ENCODE measurements at regions not wholly inside any gene's neighbourhood (a gene's known extent, or its start where the extent isn't known, plus 50 kb on each side); places are given as distances from the start of the nearest gene placed in this dataset.
"Not testable (repeated sequence)": the region's sequence is repeated elsewhere in the genome, so short reads cannot be mapped to it uniquely, and the experiment has no call there.

DNA sequence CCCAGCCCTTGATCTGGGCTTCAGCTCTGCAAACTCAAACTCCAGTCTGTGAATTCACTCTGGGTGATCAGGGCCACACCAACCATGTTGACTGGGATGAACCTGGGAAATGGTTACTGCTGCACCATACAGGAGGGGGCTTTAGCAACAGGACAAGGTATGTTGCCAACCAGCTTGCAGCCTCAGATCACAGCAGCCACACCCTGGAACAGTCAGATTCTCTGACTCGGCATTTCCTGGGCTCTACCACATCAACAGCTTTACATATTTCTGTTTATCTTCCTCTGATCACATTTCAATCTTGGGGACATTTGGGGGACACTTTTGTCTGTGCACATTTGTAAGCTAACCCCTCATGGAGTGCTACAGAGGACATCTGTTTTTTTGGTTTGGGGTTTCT is 267.0 kb upstream of the NCAM1 start:
- H3K27ac Mint-ChIP-seq = no peak overlapping the region
- H3K4me3 Mint-ChIP-seq = no peak overlapping the region
- H3K4me1 Mint-ChIP-seq (ENCODE audit: low read depth) = no peaks in the 10 kb centered on the region
- H3K9me3 Mint-ChIP-seq = no peaks in the 10 kb centered on the region
- H3K36me3 Mint-ChIP-seq (ENCODE audit: low read depth) = no peaks in the 10 kb centered on the region
- peaks cover 5% of the 10 kb centered on the region for H3K27me3 Mint-ChIP-seq

GRCh38 chr11:112694813-112695212 is 266.4 kb upstream of the NCAM1 start:
- no peaks in the 10 kb centered on the region for H3K36me3 Mint-ChIP-seq (ENCODE audit: low read depth)
- H3K9me3 Mint-ChIP-seq = no peaks in the 10 kb centered on the region
- H3K4me3 Mint-ChIP-seq = no peak overlapping the region
- H3K27me3 Mint-ChIP-seq = peaks cover 7% of the 10 kb centered on the region
- no peaks in the 10 kb centered on the region for H3K4me1 Mint-ChIP-seq (ENCODE audit: low read depth)
- no peak overlapping the region for H3K27ac Mint-ChIP-seq

DNA sequence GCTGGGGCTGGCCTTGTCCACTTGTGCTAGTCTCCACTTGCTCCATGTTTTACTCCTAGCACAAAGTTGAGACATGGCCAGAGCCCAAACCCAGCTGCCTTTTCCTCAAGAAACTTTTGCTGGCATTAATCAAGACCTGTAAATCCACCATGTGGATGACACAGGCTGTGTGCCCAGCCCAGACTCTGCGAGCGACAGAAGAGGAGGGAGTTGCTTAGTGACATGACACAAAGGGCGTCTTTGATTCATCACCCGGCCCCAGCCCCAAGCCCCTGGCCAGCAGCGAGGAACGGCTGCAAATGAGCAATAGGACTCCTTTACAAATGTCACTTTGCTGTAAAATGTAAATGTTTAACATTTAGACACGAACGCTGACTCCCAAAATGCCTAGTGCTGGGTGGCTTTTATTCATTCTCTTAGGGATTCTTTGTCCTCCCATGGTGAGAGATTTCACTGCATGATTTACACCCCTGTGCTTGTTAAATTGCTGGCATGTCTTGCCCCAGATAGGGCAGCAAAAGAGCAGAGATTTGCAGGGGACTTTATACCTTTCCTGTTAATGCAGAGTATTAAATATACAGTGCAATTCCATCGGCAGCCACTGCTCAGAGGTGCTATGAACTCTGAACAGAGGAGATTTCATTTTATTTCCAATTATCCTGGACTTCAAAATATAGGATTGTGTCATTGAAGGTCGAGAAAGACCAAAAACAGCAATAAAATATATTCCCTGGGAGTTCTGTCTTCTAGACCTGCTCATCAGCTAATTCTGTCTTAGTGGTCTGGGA is 263.6 kb upstream of the NCAM1 start:
- H3K4me1 Mint-ChIP-seq (ENCODE audit: low read depth) = no peaks in the 10 kb centered on the region
- H3K27ac Mint-ChIP-seq = no peak overlapping the region
- H3K9me3 Mint-ChIP-seq = no peaks in the 10 kb centered on the region
- no peak overlapping the region for H3K4me3 Mint-ChIP-seq
- peaks cover 15% of the 10 kb centered on the region for H3K27me3 Mint-ChIP-seq
- H3K36me3 Mint-ChIP-seq (ENCODE audit: low read depth) = no peaks in the 10 kb centered on the region

- H3K27me3 Mint-ChIP-seq = peaks cover 20% of the 10 kb centered on the region
- H3K4me1 Mint-ChIP-seq (ENCODE audit: low read depth) = no peaks in the 10 kb centered on the region
- no peak overlapping the region for H3K27ac Mint-ChIP-seq
- no peak overlapping the region for H3K4me3 Mint-ChIP-seq
- peaks cover 13% of the 10 kb centered on the region for H3K9me3 Mint-ChIP-seq
- no peaks in the 10 kb centered on the region for H3K36me3 Mint-ChIP-seq (ENCODE audit: low read depth)
Observed at GRCh38 chr11:112705148-112705547, 256.1 kb upstream of the NCAM1 start.

DNA sequence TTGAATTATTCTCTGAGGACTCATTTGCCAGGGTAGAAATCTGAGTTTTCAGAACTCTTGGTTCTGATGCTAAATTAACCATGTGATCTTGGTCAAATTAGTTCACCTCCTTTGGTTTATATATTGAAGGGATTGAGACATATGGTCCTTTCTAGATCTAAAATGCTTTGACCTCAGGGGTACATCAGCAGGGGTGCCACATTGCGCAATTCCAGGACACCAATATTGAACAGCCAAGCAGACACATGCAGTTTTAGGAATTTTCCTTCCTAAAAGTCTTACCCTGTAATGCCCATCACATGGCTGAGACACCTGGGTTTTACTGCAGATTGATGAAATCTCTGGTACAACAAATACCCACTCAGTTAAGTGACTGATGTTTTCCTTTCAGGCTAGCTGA is 254.4 kb upstream of the NCAM1 start:
- no peaks in the 10 kb centered on the region for H3K36me3 Mint-ChIP-seq (ENCODE audit: low read depth)
- no peak overlapping the region for H3K4me3 Mint-ChIP-seq
- H3K9me3 Mint-ChIP-seq = peaks cover 13% of the 10 kb centered on the region
- H3K4me1 Mint-ChIP-seq (ENCODE audit: low read depth) = no peaks in the 10 kb centered on the region
- peaks cover 15% of the 10 kb centered on the region for H3K27me3 Mint-ChIP-seq
- no peak overlapping the region for H3K27ac Mint-ChIP-seq

DNA sequence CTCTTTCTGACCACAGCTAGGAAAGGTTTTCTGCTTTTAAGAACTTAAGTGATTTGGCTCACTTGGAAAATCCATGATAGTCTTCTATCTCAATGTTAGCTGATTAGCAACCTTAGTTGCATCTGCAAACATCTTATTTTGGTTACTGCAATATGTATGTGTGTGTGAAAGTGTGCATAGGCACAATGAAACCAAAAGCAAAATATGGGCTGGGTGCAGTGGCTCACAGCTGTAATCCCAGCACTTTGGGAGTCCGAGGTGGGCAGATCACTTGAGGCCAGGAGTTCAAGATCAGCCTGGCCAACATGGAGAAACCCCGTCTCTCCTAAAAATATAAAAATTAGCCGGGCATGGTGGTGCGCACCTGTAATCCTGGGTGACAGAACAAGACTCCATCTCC is 246.9 kb upstream of the NCAM1 start:
- H3K4me3 Mint-ChIP-seq; H3K4me1 Mint-ChIP-seq (ENCODE audit: low read depth); H3K36me3 Mint-ChIP-seq (ENCODE audit: low read depth); H3K27ac Mint-ChIP-seq; H3K9me3 Mint-ChIP-seq: not testable (repeated sequence)
- peaks cover 21% of the 10 kb centered on the region for H3K27me3 Mint-ChIP-seq

DNA sequence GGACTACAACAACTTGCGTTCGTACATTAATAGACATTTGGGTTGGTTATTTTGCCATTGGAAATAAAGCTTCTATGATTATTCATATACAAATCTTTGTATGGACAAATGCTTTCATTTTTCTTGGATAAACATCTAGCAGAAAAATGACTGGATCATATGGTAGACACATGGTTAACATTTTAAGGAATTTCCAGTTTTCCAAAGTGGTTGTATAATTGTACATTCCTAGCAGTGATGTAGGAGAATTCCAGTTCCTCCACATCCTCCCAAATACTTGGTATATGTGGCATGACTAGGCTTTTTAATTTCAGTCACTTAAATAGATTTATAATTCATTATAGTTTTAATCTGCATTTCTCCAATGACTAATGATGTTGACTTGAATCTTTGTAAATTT is 246.2 kb upstream of the NCAM1 start:
- no peak overlapping the region for H3K4me3 Mint-ChIP-seq
- no peaks in the 10 kb centered on the region for H3K9me3 Mint-ChIP-seq
- no peaks in the 10 kb centered on the region for H3K36me3 Mint-ChIP-seq (ENCODE audit: low read depth)
- H3K27ac Mint-ChIP-seq = no peak overlapping the region
- H3K27me3 Mint-ChIP-seq = peaks cover 16% of the 10 kb centered on the region
- H3K4me1 Mint-ChIP-seq (ENCODE audit: low read depth) = no peaks in the 10 kb centered on the region

- Mint-ChIP-seq H3K4me1 (ENCODE audit: low read depth) (no peaks in the 10 kb centered on the region), H3K9me3 (peaks cover 3% of the 10 kb centered on the region), H3K27ac (no peak overlapping the region), H3K27me3 (peaks cover 24% of the 10 kb centered on the region), H3K36me3 (ENCODE audit: low read depth) (no peaks in the 10 kb centered on the region), H3K4me3 (no peak overlapping the region)
Observed at GRCh38 chr11:112718483-112718882, 242.7 kb upstream of the NCAM1 start.

DNA sequence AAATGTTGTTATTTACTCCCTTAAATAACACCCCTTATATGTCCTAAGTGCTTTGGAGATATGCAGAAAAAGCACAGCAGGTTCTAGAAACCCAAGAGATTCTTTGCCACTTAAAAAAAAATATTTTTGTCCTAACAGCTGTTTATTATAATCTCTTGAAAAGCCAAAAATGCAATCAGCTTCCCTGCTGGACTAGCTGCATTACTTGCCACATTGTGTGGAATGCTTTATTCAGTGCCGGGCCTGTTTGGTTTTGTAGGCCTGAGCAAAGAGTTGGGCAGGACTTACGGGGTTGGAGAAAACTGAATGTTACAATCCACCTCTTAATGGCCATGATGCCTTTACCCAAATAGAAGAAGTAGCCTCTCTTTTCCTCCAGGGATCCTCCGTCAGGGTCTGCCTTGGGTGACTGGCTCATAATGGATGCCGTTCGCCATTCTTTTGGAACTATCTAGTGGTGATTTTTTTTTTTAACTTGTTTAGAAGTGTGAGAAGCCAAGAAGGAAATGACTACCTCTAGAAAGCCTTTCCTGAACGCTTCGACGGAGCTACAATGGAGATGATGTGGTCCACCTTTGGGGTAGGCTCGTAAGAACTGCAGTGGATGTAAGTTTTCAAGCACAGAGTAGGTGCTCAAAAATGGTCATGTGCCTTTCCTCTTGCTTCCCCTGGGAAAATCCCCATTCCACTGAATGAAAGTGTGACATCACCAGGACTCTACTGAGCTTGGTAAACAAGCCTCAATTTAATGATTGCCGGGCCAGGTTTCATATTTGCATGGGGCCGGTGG is 241.3 kb upstream of the NCAM1 start:
- H3K27ac Mint-ChIP-seq = no peak overlapping the region
- H3K27me3 Mint-ChIP-seq = peaks cover 24% of the 10 kb centered on the region
- no peaks in the 10 kb centered on the region for H3K36me3 Mint-ChIP-seq (ENCODE audit: low read depth)
- H3K9me3 Mint-ChIP-seq = peaks cover 3% of the 10 kb centered on the region
- no peaks in the 10 kb centered on the region for H3K4me1 Mint-ChIP-seq (ENCODE audit: low read depth)
- H3K4me3 Mint-ChIP-seq = no peak overlapping the region

- H3K36me3 Mint-ChIP-seq (ENCODE audit: low read depth) = no peaks in the 10 kb centered on the region
- peaks cover 27% of the 10 kb centered on the region for H3K27me3 Mint-ChIP-seq
- no peak overlapping the region for H3K27ac Mint-ChIP-seq
- peaks cover 3% of the 10 kb centered on the region for H3K9me3 Mint-ChIP-seq
- no peaks in the 10 kb centered on the region for H3K4me1 Mint-ChIP-seq (ENCODE audit: low read depth)
- H3K4me3 Mint-ChIP-seq = no peak overlapping the region
Observed at GRCh38 chr11:112722148-112722547, 239.1 kb upstream of the NCAM1 start.

DNA sequence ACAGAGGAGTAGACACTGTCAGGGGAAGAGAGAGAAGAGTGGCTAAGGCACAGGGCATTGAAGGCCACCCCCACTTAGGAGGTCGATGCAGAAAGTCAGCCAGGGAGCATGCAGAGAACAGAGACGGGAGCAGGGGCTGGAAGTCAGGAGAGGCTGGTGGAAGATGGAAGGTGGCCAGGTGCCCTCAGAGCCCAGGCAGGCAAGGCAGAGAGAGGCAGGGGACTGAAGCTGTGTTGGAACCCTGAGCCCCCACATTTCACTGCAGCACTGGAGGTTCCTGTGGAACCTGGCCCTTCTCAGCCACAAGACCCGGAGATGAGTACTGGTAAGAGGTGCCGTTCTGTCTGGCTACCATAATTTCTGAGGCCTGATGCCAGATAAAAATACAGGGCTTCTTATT is 238.3 kb upstream of the NCAM1 start:
- peaks cover 3% of the 10 kb centered on the region for H3K9me3 Mint-ChIP-seq

GRCh38 chr11:112723676-112724495 is 237.3 kb upstream of the NCAM1 start:
- H3K27ac Mint-ChIP-seq = no peak overlapping the region
- peaks cover 27% of the 10 kb centered on the region for H3K27me3 Mint-ChIP-seq
- no peaks in the 10 kb centered on the region for H3K4me1 Mint-ChIP-seq (ENCODE audit: low read depth)
- H3K4me3 Mint-ChIP-seq = no peak overlapping the region
- peaks cover 3% of the 10 kb centered on the region for H3K9me3 Mint-ChIP-seq
- H3K36me3 Mint-ChIP-seq (ENCODE audit: low read depth) = no peaks in the 10 kb centered on the region

More for the DNA sequence above, 238.3 kb upstream of the NCAM1 start:
- Mint-ChIP-seq H3K36me3 (ENCODE audit: low read depth) (no peaks in the 10 kb centered on the region), H3K27me3 (peaks cover 27% of the 10 kb centered on the region), H3K27ac (no peak overlapping the region), H3K4me1 (ENCODE audit: low read depth) (no peaks in the 10 kb centered on the region), H3K4me3 (no peak overlapping the region)

- no peak overlapping the region for H3K27ac Mint-ChIP-seq
- H3K9me3 Mint-ChIP-seq = peaks cover 3% of the 10 kb centered on the region
- H3K27me3 Mint-ChIP-seq = peaks cover 27% of the 10 kb centered on the region
Observed at GRCh38 chr11:112724496-112724790, 236.8 kb upstream of the NCAM1 start.

GRCh38 chr11:112725636-112726035 is 235.6 kb upstream of the NCAM1 start:
- no peaks in the 10 kb centered on the region for H3K36me3 Mint-ChIP-seq (ENCODE audit: low read depth)
- no peak overlapping the region for H3K4me3 Mint-ChIP-seq
- H3K9me3 Mint-ChIP-seq = peaks cover 3% of the 10 kb centered on the region
- H3K27ac Mint-ChIP-seq = no peak overlapping the region
- no peaks in the 10 kb centered on the region for H3K4me1 Mint-ChIP-seq (ENCODE audit: low read depth)
- H3K27me3 Mint-ChIP-seq = peaks cover 24% of the 10 kb centered on the region

More at GRCh38 chr11:112724496-112724790, 236.8 kb upstream of the NCAM1 start:
- H3K36me3 Mint-ChIP-seq (ENCODE audit: low read depth) = no peaks in the 10 kb centered on the region
- no peaks in the 10 kb centered on the region for H3K4me1 Mint-ChIP-seq (ENCODE audit: low read depth)
- no peak overlapping the region for H3K4me3 Mint-ChIP-seq

- Mint-ChIP-seq H3K36me3 (ENCODE audit: low read depth) (no peaks in the 10 kb centered on the region), H3K4me3 (no peak overlapping the region), H3K27me3 (peaks cover 12% of the 10 kb centered on the region), H3K4me1 (ENCODE audit: low read depth) (no peaks in the 10 kb centered on the region), H3K9me3 (no peaks in the 10 kb centered on the region), H3K27ac (no peak overlapping the region)
Observed at GRCh38 chr11:112727341-112727841, 233.8 kb upstream of the NCAM1 start.
